PC-3 (cell line): ENCODE measurements at regions not wholly inside any gene's neighbourhood (a gene's known extent, or its start where the extent isn't known, plus 50 kb on each side); places are given as distances from the start of the nearest gene placed in this dataset.

Source experiments
- ATAC-seq: fragments of 200-7000 bp; cut with Tn5 transposase; 2 replicates; pipeline ENCODE4 v1.9.1; 2020; ENCODE audit warnings: mild to moderate bottlenecking, moderate library complexity
- BruUV-seq: library from RNA; stranded (reverse); fragments of 400-500 nt; replicated peaks from 2 replicates; lab custom pipeline; 2021; lab: Mats Ljungman, UMichigan
- CTCF ChIA-PET: fragments of 300-600 bp; sonication (Branson Sonifier 250); formaldehyde crosslinking; loops from one replicate; lab custom pipeline; 2022; ENCODE audit warnings: antibody characterized with exemption; lab: Charles Lee
- POLR2A ChIA-PET: fragments of 300-600 bp; sonication (Branson Sonifier 250); formaldehyde crosslinking; loops from one replicate; lab custom pipeline; 2022; ENCODE audit warnings: antibody characterized with exemption; ENCODE audit not compliant: unreplicated experiment; lab: Charles Lee
- DNase-seq: peaks from one replicate; pipeline ENCODE4 v3.0.0-alpha.2; 2015
- H2AFZ ChIP-seq: fragments of 300-600 bp; sonication (generic); 2 replicates; pipeline ENCODE4 v1.6.0; 2016; ENCODE audit warnings: antibody characterized with exemption, low read length
- H3F3A ChIP-seq: fragments of 300-600 bp; sonication (generic); one replicate; pipeline ENCODE4 v1.6.0; 2017; ENCODE audit warnings: antibody characterized with exemption, low read length, control low read depth, mild to moderate bottlenecking; ENCODE audit not compliant: unreplicated experiment
- H3K27ac ChIP-seq: fragments of 300-600 bp; sonication (generic); 2 replicates; pipeline ENCODE4 v1.5.1; 2016; ENCODE audit warnings: mild to moderate bottlenecking, low read length
- H3K27me3 ChIP-seq: fragments of 300-600 bp; sonication (generic); 2 replicates; pipeline ENCODE4 v1.6.1; 2016; ENCODE audit warnings: low read length, mixed read lengths
- H3K36me3 ChIP-seq: fragments of 300-600 bp; sonication (generic); 2 replicates; pipeline ENCODE4 v1.6.1; 2016; ENCODE audit warnings: low read depth, mixed run types, low read length, mixed read lengths
- H3K4me1 ChIP-seq: fragments of 300-600 bp; sonication (generic); 2 replicates; pipeline ENCODE4 v1.5.1; 2016; ENCODE audit warnings: low read length; ENCODE audit not compliant: insufficient read depth
- H3K4me2 ChIP-seq: fragments of 300-600 bp; sonication (generic); 2 replicates; pipeline ENCODE4 v1.6.0; 2016; ENCODE audit warnings: low read length
- H3K4me3 ChIP-seq: fragments of 300-600 bp; sonication (generic); 2 replicates; pipeline ENCODE4 v1.5.1; 2016; ENCODE audit warnings: mild to moderate bottlenecking, low read length, mixed read lengths
- H3K79me2 ChIP-seq: fragments of 300-600 bp; sonication (generic); 2 replicates; pipeline ENCODE4 v1.6.1; 2017; ENCODE audit warnings: low read length, mixed read lengths
- H3K9ac ChIP-seq: fragments of 300-600 bp; sonication (generic); 2 replicates; pipeline ENCODE4 v1.6.0; 2016; ENCODE audit warnings: mild to moderate bottlenecking, low read length
- H3K9me2 ChIP-seq: fragments of 300-600 bp; sonication (generic); replicated peaks from 2 replicates; pipeline ENCODE4 v1.6.1; 2016; ENCODE audit warnings: mixed run types, low read length, mixed read lengths
- H3K9me3 ChIP-seq: fragments of 300-600 bp; sonication (generic); 2 replicates; pipeline ENCODE4 v1.6.1; 2016; ENCODE audit warnings: low read length, mixed read lengths
- H4K20me1 ChIP-seq: fragments of 300-600 bp; sonication (generic); 2 replicates; pipeline ENCODE4 v1.6.1; 2016; ENCODE audit warnings: low read length, mixed read lengths
- EZH2 ChIP-seq: fragments of 300-600 bp; sonication (generic); IDR thresholded peaks from one replicate; pipeline ENCODE4 v1.6.1; 2017; ENCODE audit warnings: antibody characterized with exemption, mild to moderate bottlenecking, low read length; ENCODE audit not compliant: unreplicated experiment
- EZH2phosphoT487 ChIP-seq: fragments of 300-600 bp; sonication (generic); IDR thresholded peaks from 2 replicates; pipeline ENCODE4 v1.6.1; 2018; ENCODE audit warnings: mild to moderate bottlenecking, antibody characterized with exemption, low read length, borderline replicate concordance
- intact Hi-C: fragments of 100-400 bp; cut with micrococcal nuclease; formaldehyde crosslinking; loops from 2 replicates; pipeline ENCODE4 v1.9.0; 2023
- TF ChIP-seq, protein P1 (sequence below): fragments of 300-600 bp; sonication (generic); conservative IDR thresholded peaks from 2 replicates; pipeline ENCODE4 v1.5.1; 2017; ENCODE audit warnings: antibody characterized with exemption, low read depth, mild to moderate bottlenecking, low read length

GRCh38 chr17:52357854-52358253 is 199.3 kb upstream of the CA10 start:
- ChIA-PET POLR2A (no interaction called here), CTCF (no interaction called here)
- TF ChIP-seq, protein P1, sequence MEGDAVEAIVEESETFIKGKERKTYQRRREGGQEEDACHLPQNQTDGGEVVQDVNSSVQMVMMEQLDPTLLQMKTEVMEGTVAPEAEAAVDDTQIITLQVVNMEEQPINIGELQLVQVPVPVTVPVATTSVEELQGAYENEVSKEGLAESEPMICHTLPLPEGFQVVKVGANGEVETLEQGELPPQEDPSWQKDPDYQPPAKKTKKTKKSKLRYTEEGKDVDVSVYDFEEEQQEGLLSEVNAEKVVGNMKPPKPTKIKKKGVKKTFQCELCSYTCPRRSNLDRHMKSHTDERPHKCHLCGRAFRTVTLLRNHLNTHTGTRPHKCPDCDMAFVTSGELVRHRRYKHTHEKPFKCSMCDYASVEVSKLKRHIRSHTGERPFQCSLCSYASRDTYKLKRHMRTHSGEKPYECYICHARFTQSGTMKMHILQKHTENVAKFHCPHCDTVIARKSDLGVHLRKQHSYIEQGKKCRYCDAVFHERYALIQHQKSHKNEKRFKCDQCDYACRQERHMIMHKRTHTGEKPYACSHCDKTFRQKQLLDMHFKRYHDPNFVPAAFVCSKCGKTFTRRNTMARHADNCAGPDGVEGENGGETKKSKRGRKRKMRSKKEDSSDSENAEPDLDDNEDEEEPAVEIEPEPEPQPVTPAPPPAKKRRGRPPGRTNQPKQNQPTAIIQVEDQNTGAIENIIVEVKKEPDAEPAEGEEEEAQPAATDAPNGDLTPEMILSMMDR, result no peak
- no peak for TF ChIP-seq EZH2phosphoT487
- TF ChIP-seq EZH2, result no peak

GRCh38 chr17:52336796-52337195 is 178.3 kb upstream of the CA10 start:
- no peaks in the 10 kb centered on the region for H4K20me1 ChIP-seq
- H3K79me2 ChIP-seq, result no peaks in the 10 kb centered on the region
- CTCF ChIA-PET, result no interaction called here
- no peak for TF ChIP-seq EZH2
- no peak for TF ChIP-seq EZH2phosphoT487
- TF ChIP-seq, protein P1, result no peak
- intact Hi-C loops, result no loop called here
- H3K4me2 ChIP-seq, result no peak overlapping the region
- no peaks in the 10 kb centered on the region for H3K4me1 ChIP-seq
- no peak overlapping the region for H3K27ac ChIP-seq
- H3K9ac ChIP-seq, result no peak overlapping the region
- BruUV-seq, result no TSS peak
- ATAC-seq (no peak), DNase-seq (no peak)
- H3K4me3 ChIP-seq, result no peak overlapping the region
- H3F3A ChIP-seq, result no peaks in the 10 kb centered on the region
- 0 out of 2 replicates have a peak, but pooled peaks cover 13% of the 10 kb centered on the region for H3K9me3 ChIP-seq
- no peaks in the 10 kb centered on the region for H3K9me2 ChIP-seq
- no peak overlapping the region for H2AFZ ChIP-seq
- POLR2A ChIA-PET, result no interaction called here
- H3K36me3 ChIP-seq, result no peaks in the 10 kb centered on the region
- H3K27me3 ChIP-seq, result no peaks in the 10 kb centered on the region

More at GRCh38 chr17:52357854-52358253, 199.3 kb upstream of the CA10 start:
- DNase-seq (no peak), ATAC-seq (no peak)
- Histone ChIP-seq H3K9ac (no peak overlapping the region), H3K36me3 (no peaks in the 10 kb centered on the region), H3K79me2 (no peaks in the 10 kb centered on the region), H3K4me1 (no peaks in the 10 kb centered on the region), H3F3A (no peaks in the 10 kb centered on the region), H3K27me3 (no peaks in the 10 kb centered on the region), H3K9me3 (peaks cover 45% of the 10 kb centered on the region), H3K4me3 (no peak overlapping the region), H3K27ac (no peak overlapping the region), H4K20me1 (no peaks in the 10 kb centered on the region), H2AFZ (no peak overlapping the region), H3K9me2 (no peaks in the 10 kb centered on the region), H3K4me2 (no peak overlapping the region)
- intact Hi-C loops, result no loop called here
- no TSS peak for BruUV-seq

- no peaks in the 10 kb centered on the region for H3K27me3 ChIP-seq
- no peaks in the 10 kb centered on the region for H4K20me1 ChIP-seq
- H3K27ac ChIP-seq, result no peak overlapping the region
- no peak overlapping the region for H2AFZ ChIP-seq
- H3F3A ChIP-seq, result no peaks in the 10 kb centered on the region
- no TSS peak for BruUV-seq
- ATAC-seq (no peak), DNase-seq (no peak)
- ChIA-PET POLR2A (no interaction called here), CTCF (no interaction called here)
- H3K4me1 ChIP-seq, result no peaks in the 10 kb centered on the region
- H3K36me3 ChIP-seq, result no peaks in the 10 kb centered on the region
- intact Hi-C loops, result no loop called here
- H3K9me3 ChIP-seq, result peaks cover 18% of the 10 kb centered on the region
- no peaks in the 10 kb centered on the region for H3K79me2 ChIP-seq
- no peak overlapping the region for H3K4me3 ChIP-seq
- TF ChIP-seq EZH2phosphoT487 (no peak), EZH2 (no peak)
- TF ChIP-seq, protein P1, result no peak
- no peaks in the 10 kb centered on the region for H3K9me2 ChIP-seq
- H3K9ac ChIP-seq, result no peak overlapping the region
- no peak overlapping the region for H3K4me2 ChIP-seq
These were observed 147.8 kb upstream of the CA10 start for GRCh38 chr17:52306314-52306713.
